ENCODE measurements at regions not wholly inside any gene's neighbourhood (a gene's known extent, or its start where the extent isn't known, plus 50 kb on each side); places are given as distances from the start of the nearest gene placed in this dataset.
"Not testable (repeated sequence)": the region's sequence is repeated elsewhere in the genome, so short reads cannot be mapped to it uniquely, and the experiment has no call there.

DNA sequence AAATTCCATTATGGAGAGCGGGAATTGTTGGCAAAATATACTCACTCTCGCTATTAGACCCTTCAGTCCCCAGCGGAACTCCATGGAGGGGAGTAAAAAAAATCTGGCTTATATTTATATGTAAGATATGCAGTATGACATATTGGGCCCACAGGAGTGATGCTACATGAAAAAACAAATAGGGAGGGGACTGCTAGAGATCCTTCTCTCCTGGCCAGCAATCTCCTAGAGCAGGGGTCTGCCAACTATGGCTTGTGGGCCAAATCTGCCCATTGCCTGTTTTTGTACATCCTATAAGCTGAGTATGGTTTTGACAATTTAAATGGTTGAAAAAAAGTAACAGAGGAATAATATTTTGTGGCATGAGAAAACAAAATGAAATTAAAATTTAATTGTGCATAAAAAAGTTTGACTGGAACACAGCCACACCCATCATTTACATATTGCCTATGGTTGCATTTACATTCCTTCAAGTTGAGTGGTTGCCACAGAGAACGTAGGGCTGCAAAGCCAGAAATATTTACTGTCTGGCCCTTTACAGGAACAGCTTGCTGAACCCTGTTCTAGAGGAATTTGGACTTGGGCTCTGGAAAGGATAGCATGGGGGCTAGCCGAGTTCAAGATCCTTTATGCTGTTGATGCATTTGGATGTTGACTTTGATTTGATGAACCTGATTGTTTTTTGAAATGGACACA is 197.3 kb upstream of the CLINT1 start:
- CTCF ChIA-PET: interaction anchor here (1.6 kb wide), 1 partner anchor 19 kb away, joined by 3 read pairs; no protein-coding TSS in a partner anchor
- Mint-ChIP-seq H3K27ac (no peak overlapping the region), H3K36me3 (no peaks in the 10 kb centered on the region), H3K9me3 (no peaks in the 10 kb centered on the region), H3K27me3 (peaks cover 19% of the 10 kb centered on the region), H3K4me1 (ENCODE audit: low read depth) (no peaks in the 10 kb centered on the region), H3K4me3 (no peak overlapping the region)
- DNase-seq: no peak
- POLR2A ChIA-PET: no interaction called here
- intact Hi-C loops (cut with micrococcal nuclease): no loop called here

GRCh38 chr5:158055111-158055501 is 196.2 kb upstream of the CLINT1 start:
- Mint-ChIP-seq H3K36me3 (no peaks in the 10 kb centered on the region), H3K27ac (no peak overlapping the region), H3K4me1 (ENCODE audit: low read depth) (no peaks in the 10 kb centered on the region), H3K4me3 (no peak overlapping the region), H3K27me3 (peaks cover 23% of the 10 kb centered on the region), H3K9me3 (no peaks in the 10 kb centered on the region)
- intact Hi-C loops (cut with micrococcal nuclease): no loop called here
- ChIA-PET POLR2A (no interaction called here), CTCF (interaction anchor here (1.6 kb wide), 1 partner anchor 20 kb away, joined by 3 read pairs; no protein-coding TSS in a partner anchor)
- DNase-seq: no peak

DNA sequence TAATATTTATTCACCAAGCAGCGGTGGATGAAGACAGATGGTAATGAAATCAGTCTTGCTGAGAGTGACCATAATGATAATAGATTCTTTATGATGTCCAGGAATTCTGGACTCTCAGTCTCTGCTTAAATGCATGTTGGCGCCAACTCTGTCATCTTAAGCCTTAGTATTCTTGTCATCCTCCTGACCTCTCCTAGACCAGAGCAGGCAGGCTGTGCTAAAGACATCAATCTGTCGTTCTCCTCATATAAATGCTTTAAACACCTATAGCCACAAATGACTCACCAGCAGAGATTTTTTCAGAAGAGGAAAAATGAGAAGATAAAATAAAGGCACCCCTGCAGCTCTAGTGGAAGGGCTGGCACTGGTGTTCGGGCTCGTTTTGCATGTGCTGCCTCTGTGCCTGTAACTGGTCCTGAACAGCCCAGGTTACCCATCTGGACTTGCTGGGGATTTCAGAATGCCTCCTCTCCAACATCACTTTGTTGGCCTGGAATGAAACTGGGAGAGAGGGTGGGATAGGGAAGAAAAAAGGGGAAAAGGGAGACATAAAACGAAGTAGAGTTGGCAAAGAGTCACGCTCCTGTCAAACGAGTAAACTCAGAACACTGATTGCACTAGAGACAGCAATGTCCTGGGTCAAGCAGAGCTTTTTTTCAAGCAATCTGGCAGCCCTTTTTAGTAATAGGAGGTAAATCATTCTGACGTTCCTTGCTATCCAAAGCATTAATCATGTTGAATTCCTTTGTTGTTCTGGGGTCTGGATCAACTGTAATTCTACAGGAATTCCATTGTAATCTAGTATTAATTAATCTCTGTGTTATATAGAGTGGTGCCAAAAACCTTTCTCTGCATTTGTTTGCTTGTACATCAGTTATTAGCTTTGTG is 195.5 kb upstream of the CLINT1 start:
- no peak for DNase-seq
- H3K27me3 Mint-ChIP-seq: peaks cover 26% of the 10 kb centered on the region
- H3K36me3 Mint-ChIP-seq: no peaks in the 10 kb centered on the region
- H3K9me3 Mint-ChIP-seq: no peaks in the 10 kb centered on the region
- H3K27ac Mint-ChIP-seq: no peak overlapping the region
- ChIA-PET CTCF (interaction anchor here (1.6 kb wide), 1 partner anchor 21 kb away, joined by 3 read pairs; no protein-coding TSS in a partner anchor), POLR2A (no interaction called here)
- intact Hi-C loops (cut with micrococcal nuclease): no loop called here
- H3K4me3 Mint-ChIP-seq: no peak overlapping the region
- no peaks in the 10 kb centered on the region for H3K4me1 Mint-ChIP-seq (ENCODE audit: low read depth)

DNA sequence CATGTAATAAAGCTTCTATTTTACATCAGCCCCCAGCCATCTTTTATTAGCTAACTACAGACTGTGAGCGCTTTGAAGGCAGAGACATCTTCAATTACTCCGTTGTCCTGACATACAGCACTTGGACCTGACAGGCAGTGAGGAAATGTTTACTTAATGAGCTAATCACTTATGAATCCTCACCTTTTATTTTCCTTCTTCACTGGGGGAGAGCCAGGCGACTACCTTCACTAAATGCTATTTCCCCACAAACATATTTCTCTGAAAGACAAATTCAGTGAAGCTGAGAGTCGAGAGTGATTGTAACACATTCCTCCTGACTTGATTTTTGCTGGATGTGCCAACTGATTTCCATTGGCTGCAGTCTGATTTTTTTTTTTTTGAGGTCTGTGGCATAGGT is 192.1 kb upstream of the CLINT1 start:
- H3K36me3 Mint-ChIP-seq: no peaks in the 10 kb centered on the region
- H3K4me1 Mint-ChIP-seq (ENCODE audit: low read depth): no peaks in the 10 kb centered on the region
- no peak for DNase-seq
- POLR2A ChIA-PET: no interaction called here
- peaks cover 24% of the 10 kb centered on the region for H3K27me3 Mint-ChIP-seq
- CTCF ChIA-PET: no interaction called here
- no peak overlapping the region for H3K4me3 Mint-ChIP-seq
- no peaks in the 10 kb centered on the region for H3K9me3 Mint-ChIP-seq
- intact Hi-C loops (cut with micrococcal nuclease): no loop called here
- no peak overlapping the region for H3K27ac Mint-ChIP-seq

- no peak for DNase-seq
- CTCF ChIA-PET: no interaction called here
- Mint-ChIP-seq H3K27me3 (peaks cover 24% of the 10 kb centered on the region), H3K9me3 (no peaks in the 10 kb centered on the region), H3K36me3 (no peaks in the 10 kb centered on the region), H3K4me1 (ENCODE audit: low read depth) (no peaks in the 10 kb centered on the region), H3K4me3 (no peak overlapping the region), H3K27ac (no peak overlapping the region)
- POLR2A ChIA-PET: no interaction called here
- intact Hi-C loops (cut with micrococcal nuclease): no loop called here
Observed at GRCh38 chr5:158050421-158050820, 191.5 kb upstream of the CLINT1 start.

GRCh38 chr5:158049459-158049858 is 190.5 kb upstream of the CLINT1 start:
- Mint-ChIP-seq H3K4me3 (no peak overlapping the region), H3K4me1 (ENCODE audit: low read depth) (no peaks in the 10 kb centered on the region), H3K27ac (no peak overlapping the region), H3K9me3 (no peaks in the 10 kb centered on the region), H3K36me3 (no peaks in the 10 kb centered on the region), H3K27me3 (peaks cover 22% of the 10 kb centered on the region)
- ChIA-PET CTCF (no interaction called here), POLR2A (no interaction called here)
- no peak for DNase-seq
- intact Hi-C loops (cut with micrococcal nuclease): no loop called here

GRCh38 chr5:158045696-158046095 is 186.8 kb upstream of the CLINT1 start:
- peaks cover 16% of the 10 kb centered on the region for H3K27me3 Mint-ChIP-seq
- no peak overlapping the region for H3K4me3 Mint-ChIP-seq
- H3K4me1 Mint-ChIP-seq (ENCODE audit: low read depth): no peaks in the 10 kb centered on the region
- intact Hi-C loops (cut with micrococcal nuclease): no loop called here
- no peak for DNase-seq
- CTCF ChIA-PET: no interaction called here
- no peaks in the 10 kb centered on the region for H3K36me3 Mint-ChIP-seq
- H3K27ac Mint-ChIP-seq: no peak overlapping the region
- POLR2A ChIA-PET: no interaction called here
- H3K9me3 Mint-ChIP-seq: no peaks in the 10 kb centered on the region

DNA sequence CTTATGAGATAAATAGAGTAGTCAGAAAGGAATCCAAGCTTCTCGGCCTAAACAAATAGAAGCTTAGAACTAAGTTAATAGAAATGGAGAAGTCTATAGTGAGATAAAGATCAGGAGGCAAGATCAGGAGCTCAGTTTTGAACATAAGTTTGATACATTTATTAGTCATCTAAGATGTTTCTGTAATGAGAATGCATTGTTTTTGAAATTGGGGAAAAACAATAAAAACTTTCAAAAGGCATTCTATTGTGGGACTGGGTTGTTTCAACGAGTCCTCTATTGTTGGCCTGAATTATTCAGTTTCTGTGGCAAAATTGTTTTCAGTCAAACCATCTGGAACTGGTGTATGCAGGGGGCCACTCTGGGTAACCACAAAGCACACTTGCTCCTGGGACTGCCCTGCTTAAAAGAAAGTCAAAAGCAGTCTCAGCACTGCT is 181.0 kb upstream of the CLINT1 start:
- Mint-ChIP-seq H3K27ac (no peak overlapping the region), H3K36me3 (peaks cover 5% of the 10 kb centered on the region), H3K27me3 (peaks cover 1% of the 10 kb centered on the region), H3K9me3 (peaks cover 12% of the 10 kb centered on the region), H3K4me1 (ENCODE audit: low read depth) (no peaks in the 10 kb centered on the region), H3K4me3 (no peak overlapping the region)
- ChIA-PET CTCF (no interaction called here), POLR2A (no interaction called here)
- no peak for DNase-seq
- intact Hi-C loops (cut with micrococcal nuclease): no loop called here

GRCh38 chr5:158039441-158039840 is 180.5 kb upstream of the CLINT1 start:
- no peak overlapping the region for H3K4me3 Mint-ChIP-seq
- no peak overlapping the region for H3K27ac Mint-ChIP-seq
- CTCF ChIA-PET: no interaction called here
- H3K36me3 Mint-ChIP-seq: peaks cover 10% of the 10 kb centered on the region
- H3K27me3 Mint-ChIP-seq: peaks cover 6% of the 10 kb centered on the region
- no peak for DNase-seq
- H3K9me3 Mint-ChIP-seq: peaks cover 17% of the 10 kb centered on the region
- intact Hi-C loops (cut with micrococcal nuclease): no loop called here
- POLR2A ChIA-PET: no interaction called here
- H3K4me1 Mint-ChIP-seq (ENCODE audit: low read depth): no peaks in the 10 kb centered on the region

GRCh38 chr5:158036983-158037595 is 178.1 kb upstream of the CLINT1 start:
- H3K4me1 Mint-ChIP-seq (ENCODE audit: low read depth); H3K4me3 Mint-ChIP-seq; POLR2A ChIA-PET; DNase-seq; CTCF ChIA-PET; intact Hi-C loops (cut with micrococcal nuclease); H3K27ac Mint-ChIP-seq: not testable (repeated sequence)
- H3K36me3 Mint-ChIP-seq: peaks cover 10% of the 10 kb centered on the region
- peaks cover 17% of the 10 kb centered on the region for H3K27me3 Mint-ChIP-seq
- H3K9me3 Mint-ChIP-seq: peaks cover 21% of the 10 kb centered on the region

GRCh38 chr5:158034586-158034985 is 175.6 kb upstream of the CLINT1 start:
- H3K4me3 Mint-ChIP-seq; intact Hi-C loops (cut with micrococcal nuclease); H3K27ac Mint-ChIP-seq; CTCF ChIA-PET; POLR2A ChIA-PET; H3K4me1 Mint-ChIP-seq (ENCODE audit: low read depth); DNase-seq: not testable (repeated sequence)
- H3K27me3 Mint-ChIP-seq: peaks cover 23% of the 10 kb centered on the region
- H3K9me3 Mint-ChIP-seq: peaks cover 21% of the 10 kb centered on the region
- H3K36me3 Mint-ChIP-seq: peaks cover 10% of the 10 kb centered on the region

DNA sequence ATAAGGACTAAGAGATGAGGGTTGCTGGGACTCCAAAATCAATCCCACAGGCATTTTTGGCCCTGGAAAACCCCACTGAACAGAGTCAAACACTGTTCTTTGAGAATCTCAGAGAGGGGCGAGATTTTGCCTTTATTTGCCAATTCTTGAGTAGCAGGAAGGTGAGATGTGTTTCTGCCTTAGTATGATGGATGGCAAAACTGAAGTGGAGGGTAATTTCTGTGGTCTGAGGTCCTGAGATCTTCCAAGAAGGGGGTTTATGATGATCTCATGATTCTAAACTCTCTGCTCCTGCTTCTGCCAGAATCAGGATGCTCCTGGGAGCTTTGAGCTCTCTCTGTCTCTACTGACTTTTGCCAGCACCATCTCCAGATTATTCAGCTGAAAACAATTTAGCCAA is 174.8 kb upstream of the CLINT1 start:
- H3K36me3 Mint-ChIP-seq: peaks cover 10% of the 10 kb centered on the region

More for the DNA sequence above, 174.8 kb upstream of the CLINT1 start:
- H3K27ac Mint-ChIP-seq: no peak overlapping the region
- ChIA-PET CTCF (no interaction called here), POLR2A (no interaction called here)
- peaks cover 21% of the 10 kb centered on the region for H3K9me3 Mint-ChIP-seq
- peaks cover 23% of the 10 kb centered on the region for H3K27me3 Mint-ChIP-seq
- peaks cover 5% of the 10 kb centered on the region for H3K4me1 Mint-ChIP-seq (ENCODE audit: low read depth)
- H3K4me3 Mint-ChIP-seq: no peak overlapping the region
- no peak for DNase-seq
- intact Hi-C loops (cut with micrococcal nuclease): no loop called here
